ENCODE measurements at regions not wholly inside any gene's neighbourhood (a gene's known extent, or its start where the extent isn't known, plus 50 kb on each side); places are given as distances from the start of the nearest gene placed in this dataset.

GRCh38 chr4:152089584-152089983, 328.8 kb upstream of the GATB start:
- DNase-seq = no peak

GRCh38 chr4:152087335-152087734, 326.5 kb upstream of the GATB start:
- no peak for DNase-seq

- no peak for DNase-seq
Observed at GRCh38 chr4:152085657-152086056, 324.9 kb upstream of the GATB start.

GRCh38 chr4:152083338-152083737, 322.5 kb upstream of the GATB start:
- no peak for DNase-seq

GRCh38 chr4:152081024-152081423, 320.2 kb upstream of the GATB start:
- no peak for DNase-seq

GRCh38 chr4:152079543-152080293, 318.9 kb upstream of the GATB start:
- peak; percentile 47 for DNase-seq

- DNase-seq = no peak
Observed at GRCh38 chr4:152079079-152079478, 318.3 kb upstream of the GATB start.

- DNase-seq = no peak
Observed at GRCh38 chr4:152077582-152077981, 316.8 kb upstream of the GATB start.

- no peak for DNase-seq
Observed at GRCh38 chr4:152075253-152075928, 314.6 kb upstream of the GATB start.

GRCh38 chr4:152074573-152074972, 313.8 kb upstream of the GATB start:
- no peak for DNase-seq

GRCh38 chr4:152074088-152074437, 313.3 kb upstream of the GATB start:
- no peak for DNase-seq

GRCh38 chr4:152073351-152074087, 312.7 kb upstream of the GATB start:
- DNase-seq = no peak

- DNase-seq = no peak
Observed at GRCh38 chr4:152072906-152073305, 312.1 kb upstream of the GATB start.

GRCh38 chr4:152072001-152072485, 311.2 kb upstream of the GATB start:
- DNase-seq = no peak

GRCh38 chr4:152070854-152071253, 310.0 kb upstream of the GATB start:
- DNase-seq = no peak

GRCh38 chr4:152068866-152069265, 308.1 kb upstream of the GATB start:
- no peak for DNase-seq

GRCh38 chr4:152065545-152065944, 304.7 kb upstream of the GATB start:
- no peak for DNase-seq

- DNase-seq = no peak
Observed at GRCh38 chr4:152064753-152065152, 303.9 kb upstream of the GATB start.

GRCh38 chr4:152064282-152064681, 303.5 kb upstream of the GATB start:
- no peak for DNase-seq

GRCh38 chr4:152063621-152064240, 302.9 kb upstream of the GATB start:
- DNase-seq = peak; percentile 5

GRCh38 chr4:152062936-152063620, 302.3 kb upstream of the GATB start:
- no peak for DNase-seq

GRCh38 chr4:152054731-152055130, 293.9 kb upstream of the GATB start:
- no peak for DNase-seq
